ENCODE measurements at regions not wholly inside any gene's neighbourhood (a gene's known extent, or its start where the extent isn't known, plus 50 kb on each side); places are given as distances from the start of the nearest gene placed in this dataset.
A peak's percentile ranks its signal among the peaks of the same experiment; 100 is the strongest.
"Not testable (repeated sequence)": the region's sequence is repeated elsewhere in the genome, so short reads cannot be mapped to it uniquely, and the experiment has no call there.

DNA sequence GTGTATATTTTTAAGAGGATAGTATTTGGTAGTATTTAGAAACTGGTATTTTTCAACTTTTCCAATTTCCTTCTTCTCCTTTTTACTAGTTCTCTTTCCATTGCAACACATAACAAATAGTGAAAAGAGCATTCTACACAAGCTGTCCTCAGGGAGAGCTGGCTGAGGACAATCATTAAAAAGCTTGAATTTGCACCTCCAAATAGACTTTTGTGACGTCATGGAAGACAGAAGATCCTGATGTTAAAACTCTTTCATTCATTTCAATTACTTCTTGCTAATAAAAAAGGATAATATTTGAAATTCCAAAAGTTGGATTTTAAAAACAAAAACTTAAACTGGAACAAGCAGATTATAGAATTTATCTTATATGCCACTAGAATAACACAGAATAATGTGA is 1356.3 kb downstream of the RPIA start:
- H3K36me3 ChIP-seq (ENCODE audit: control insufficient read depth in 2 of 2, insufficient read depth in 2 of 2, low read length in 1 of 2); FAIRE-seq; RAD21 ChIA-PET (ENCODE audit: unreplicated experiment); H4K20me1 ChIP-seq (ENCODE audit: control insufficient read depth, insufficient read depth); H2AFZ ChIP-seq (ENCODE audit: control insufficient read depth, low read depth, low read length); in situ Hi-C loops (cut with MboI); H3K79me2 ChIP-seq (ENCODE audit: control insufficient read depth, insufficient read depth, low read length); H3K9ac ChIP-seq (ENCODE audit: control insufficient read depth, insufficient read depth, low read length); H3K4me3 ChIP-seq; H3K4me2 ChIP-seq (ENCODE audit: control insufficient read depth, insufficient read depth); BruUV-seq (replicated peaks); ATAC-seq; CTCF ChIA-PET; intact Hi-C loops (cut with micrococcal nuclease; ENCODE audit: unreplicated experiment); POLR2A ChIA-PET; SMC1A ChIA-PET (ENCODE audit: uncharacterized antibody, unreplicated experiment); H3K27ac ChIP-seq (ENCODE audit: control insufficient read depth, insufficient read depth); DNase-seq (ENCODE audit: low read depth, low spot score); H3K9me3 ChIP-seq (replicated peaks; ENCODE audit: control insufficient read depth, insufficient read depth, low read length); H3K4me1 ChIP-seq (ENCODE audit: control insufficient read depth, insufficient read depth, low read length); H3K27me3 ChIP-seq (replicated peaks in 1 of 2; ENCODE audit: control insufficient read depth in 2 of 2, insufficient read depth in 2 of 2, low read length in 1 of 2): not testable (repeated sequence)
- WGBS (ENCODE audit: insufficient coverage, insufficient replicate concordance, low lambda C conversion rate, missing lambda C conversion rate), result 0% methylated on average over 1 of the region's 1 CpG

DNA sequence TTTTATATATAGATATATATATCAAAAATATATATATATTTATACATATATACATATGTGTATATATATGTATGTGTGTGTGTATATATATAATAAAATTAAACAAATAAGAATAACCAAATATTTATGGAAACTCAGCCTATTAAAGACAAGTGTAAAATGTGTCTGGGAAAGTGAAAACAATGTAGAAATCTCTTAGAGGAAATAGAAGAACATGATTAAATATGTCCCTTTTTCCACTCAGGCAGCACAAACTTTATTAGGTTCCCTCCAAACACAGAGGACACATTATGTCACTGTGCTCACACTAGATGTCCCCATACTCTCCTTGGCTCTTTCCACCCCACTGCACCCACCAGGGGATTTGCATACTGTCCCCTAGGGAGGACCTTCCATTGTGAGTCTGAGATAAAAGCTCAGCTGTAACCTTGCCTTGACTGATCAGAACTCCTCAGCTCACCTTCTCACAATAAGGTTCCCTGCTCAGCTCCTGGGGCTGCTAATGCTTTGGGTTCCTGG is 1360.7 kb downstream of the RPIA start:
- peak; percentile 78 for FAIRE-seq
- BruUV-seq (replicated peaks), result not testable (repeated sequence)

More for the DNA sequence above, 1360.7 kb downstream of the RPIA start:
- H3K9me3 ChIP-seq (replicated peaks; ENCODE audit: control insufficient read depth, insufficient read depth, low read length); H3K79me2 ChIP-seq (ENCODE audit: control insufficient read depth, insufficient read depth, low read length); H3K36me3 ChIP-seq (ENCODE audit: control insufficient read depth in 2 of 2, insufficient read depth in 2 of 2, low read length in 1 of 2); H2AFZ ChIP-seq (ENCODE audit: control insufficient read depth, low read depth, low read length); intact Hi-C loops (cut with micrococcal nuclease; ENCODE audit: unreplicated experiment); POLR2A ChIA-PET; H4K20me1 ChIP-seq (ENCODE audit: control insufficient read depth, insufficient read depth); H3K27me3 ChIP-seq (replicated peaks in 1 of 2; ENCODE audit: control insufficient read depth in 2 of 2, insufficient read depth in 2 of 2, low read length in 1 of 2); SMC1A ChIA-PET (ENCODE audit: uncharacterized antibody, unreplicated experiment); RAD21 ChIA-PET (ENCODE audit: unreplicated experiment); H3K4me2 ChIP-seq (ENCODE audit: control insufficient read depth, insufficient read depth); H3K9ac ChIP-seq (ENCODE audit: control insufficient read depth, insufficient read depth, low read length); DNase-seq (ENCODE audit: low read depth, low spot score); H3K27ac ChIP-seq (ENCODE audit: control insufficient read depth, insufficient read depth); H3K4me3 ChIP-seq; H3K4me1 ChIP-seq (ENCODE audit: control insufficient read depth, insufficient read depth, low read length); CTCF ChIA-PET; in situ Hi-C loops (cut with MboI): not testable (repeated sequence)
- ATAC-seq, result 0 out of 3 replicates have a peak, but pooled peaks have one; percentile 22

Measured in GM12878 (cell line).